IMR-90 (cell line): ENCODE measurements at regions not wholly inside any gene's neighbourhood (a gene's known extent, or its start where the extent isn't known, plus 50 kb on each side); places are given as distances from the start of the nearest gene placed in this dataset.

Experiments
- CEBPB ChIP-seq: IDR thresholded peaks from 2 replicates; pipeline ENCODE4 v1.6.1; 2012; ENCODE audit warnings: low read depth, low read length, improper control_type of control experiment
- CHD1 ChIP-seq: IDR thresholded peaks from 2 replicates; pipeline ENCODE4 v1.6.1; 2012; ENCODE audit warnings: low read depth, low read length, improper control_type of control experiment
- FOS ChIP-seq: fragments of 150-350 bp; IDR thresholded peaks from 2 replicates; pipeline ENCODE4 v1.6.1; 2016; ENCODE audit warnings: low read depth, low read length
- MAFK ChIP-seq: IDR thresholded peaks from 2 replicates; pipeline ENCODE4 v1.6.1; 2012; ENCODE audit warnings: low read depth, low read length, improper control_type of control experiment
- MAZ ChIP-seq: IDR thresholded peaks from 2 replicates; pipeline ENCODE4 v1.6.1; 2012; ENCODE audit warnings: low read depth, mild to moderate bottlenecking, low read length, improper control_type of control experiment, moderate library complexity, borderline replicate concordance
- MXI1 ChIP-seq: IDR thresholded peaks from 2 replicates; pipeline ENCODE4 v1.6.1; 2012; ENCODE audit warnings: low read depth, mild to moderate bottlenecking, low read length, moderate library complexity, borderline replicate concordance
- POLR2A ChIP-seq: IDR thresholded peaks from 2 replicates; pipeline ENCODE4 v1.6.1; 2012; ENCODE audit warnings: mild to moderate bottlenecking, low read depth, low read length
- RAD21 ChIP-seq: IDR thresholded peaks from 2 replicates; pipeline ENCODE4 v1.6.1; 2012; ENCODE audit warnings: low read length, improper control_type of control experiment
- RCOR1 ChIP-seq: IDR thresholded peaks from 2 replicates; pipeline ENCODE4 v1.6.1; 2012; ENCODE audit warnings: mild to moderate bottlenecking, low read length, improper control_type of control experiment; ENCODE audit not compliant: insufficient replicate concordance
- RFX5 ChIP-seq: IDR thresholded peaks from 2 replicates; pipeline ENCODE4 v1.8.0; 2012; ENCODE audit warnings: low read depth, mild to moderate bottlenecking, low read length, moderate library complexity
- SMC3 ChIP-seq: fragments of 150-350 bp; IDR thresholded peaks from 2 replicates; pipeline ENCODE4 v1.6.1; 2016; ENCODE audit warnings: low read depth, mild to moderate bottlenecking, antibody characterized with exemption, low read length, moderate library complexity
- TF ChIP-seq, protein P1 (sequence below): conservative IDR thresholded peaks from 2 replicates; pipeline ENCODE4 v1.5.1; 2012; ENCODE audit warnings: mild to moderate bottlenecking, low read depth, low read length, improper control_type of control experiment
- TF ChIP-seq, protein P2 (sequence below): fragments of 150-350 bp; IDR thresholded peaks from 2 replicates; pipeline ENCODE4 v1.6.1; 2017; ENCODE audit warnings: mild to moderate bottlenecking, antibody characterized with exemption, low read length, low read depth
- TF ChIP-seq, protein P3 (sequence below): fragments of 150-350 bp; IDR thresholded peaks from 2 replicates; pipeline ENCODE4 v1.6.1; 2016; ENCODE audit warnings: low read depth, mild to moderate bottlenecking, low read length, moderate library complexity, borderline replicate concordance

DNA sequence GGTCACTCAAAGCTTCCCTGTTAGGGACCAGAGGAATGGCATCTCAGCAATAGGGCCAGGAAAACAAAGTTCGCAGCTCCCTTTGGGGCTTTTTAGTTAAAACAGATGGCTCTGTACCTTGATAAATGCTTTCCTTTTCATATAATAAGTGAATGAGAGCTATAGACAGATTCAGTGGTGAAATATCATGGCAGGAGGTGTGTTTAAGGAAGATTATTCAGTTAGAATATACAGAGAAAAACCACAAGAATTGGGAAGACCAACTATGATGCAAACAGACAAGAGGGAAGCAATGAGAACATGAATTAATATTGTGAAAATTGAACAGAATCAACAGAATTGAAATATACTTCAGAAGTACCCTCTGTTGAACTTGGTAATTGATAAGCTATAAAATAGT, 379.4 kb downstream of the PLPP3 start:
- TF ChIP-seq, protein P1, sequence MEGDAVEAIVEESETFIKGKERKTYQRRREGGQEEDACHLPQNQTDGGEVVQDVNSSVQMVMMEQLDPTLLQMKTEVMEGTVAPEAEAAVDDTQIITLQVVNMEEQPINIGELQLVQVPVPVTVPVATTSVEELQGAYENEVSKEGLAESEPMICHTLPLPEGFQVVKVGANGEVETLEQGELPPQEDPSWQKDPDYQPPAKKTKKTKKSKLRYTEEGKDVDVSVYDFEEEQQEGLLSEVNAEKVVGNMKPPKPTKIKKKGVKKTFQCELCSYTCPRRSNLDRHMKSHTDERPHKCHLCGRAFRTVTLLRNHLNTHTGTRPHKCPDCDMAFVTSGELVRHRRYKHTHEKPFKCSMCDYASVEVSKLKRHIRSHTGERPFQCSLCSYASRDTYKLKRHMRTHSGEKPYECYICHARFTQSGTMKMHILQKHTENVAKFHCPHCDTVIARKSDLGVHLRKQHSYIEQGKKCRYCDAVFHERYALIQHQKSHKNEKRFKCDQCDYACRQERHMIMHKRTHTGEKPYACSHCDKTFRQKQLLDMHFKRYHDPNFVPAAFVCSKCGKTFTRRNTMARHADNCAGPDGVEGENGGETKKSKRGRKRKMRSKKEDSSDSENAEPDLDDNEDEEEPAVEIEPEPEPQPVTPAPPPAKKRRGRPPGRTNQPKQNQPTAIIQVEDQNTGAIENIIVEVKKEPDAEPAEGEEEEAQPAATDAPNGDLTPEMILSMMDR: no peak
- TF ChIP-seq POLR2A (no peak), FOS (no peak), RFX5 (no peak), RAD21 (no peak), CEBPB (no peak), CHD1 (no peak), MXI1 (no peak), SMC3 (no peak), MAFK (no peak), RCOR1 (no peak), MAZ (no peak)
- TF ChIP-seq, protein P2, sequence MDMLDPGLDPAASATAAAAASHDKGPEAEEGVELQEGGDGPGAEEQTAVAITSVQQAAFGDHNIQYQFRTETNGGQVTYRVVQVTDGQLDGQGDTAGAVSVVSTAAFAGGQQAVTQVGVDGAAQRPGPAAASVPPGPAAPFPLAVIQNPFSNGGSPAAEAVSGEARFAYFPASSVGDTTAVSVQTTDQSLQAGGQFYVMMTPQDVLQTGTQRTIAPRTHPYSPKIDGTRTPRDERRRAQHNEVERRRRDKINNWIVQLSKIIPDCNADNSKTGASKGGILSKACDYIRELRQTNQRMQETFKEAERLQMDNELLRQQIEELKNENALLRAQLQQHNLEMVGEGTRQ: no peak
- TF ChIP-seq, protein P3, sequence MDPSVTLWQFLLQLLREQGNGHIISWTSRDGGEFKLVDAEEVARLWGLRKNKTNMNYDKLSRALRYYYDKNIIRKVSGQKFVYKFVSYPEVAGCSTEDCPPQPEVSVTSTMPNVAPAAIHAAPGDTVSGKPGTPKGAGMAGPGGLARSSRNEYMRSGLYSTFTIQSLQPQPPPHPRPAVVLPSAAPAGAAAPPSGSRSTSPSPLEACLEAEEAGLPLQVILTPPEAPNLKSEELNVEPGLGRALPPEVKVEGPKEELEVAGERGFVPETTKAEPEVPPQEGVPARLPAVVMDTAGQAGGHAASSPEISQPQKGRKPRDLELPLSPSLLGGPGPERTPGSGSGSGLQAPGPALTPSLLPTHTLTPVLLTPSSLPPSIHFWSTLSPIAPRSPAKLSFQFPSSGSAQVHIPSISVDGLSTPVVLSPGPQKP: no peak
